Lower lobe of right lung (tissue), 2 donors: ENCODE measurements at regions not wholly inside any gene's neighbourhood (a gene's known extent, or its start where the extent isn't known, plus 50 kb on each side); places are given as distances from the start of the nearest gene placed in this dataset.
A peak's percentile ranks its signal among the peaks of the same experiment; 100 is the strongest.

Experiments
- ATAC-seq, 2 donors: fragments of 200-7000 bp; cut with Tn5 transposase; one replicate each; pipeline ENCODE4 v1.9.1; 2020 to 2022; ENCODE audit warnings: mild to moderate bottlenecking in 2 of 2, moderate library complexity in 2 of 2
- DNase-seq: peaks from one replicate; pipeline ENCODE4 v3.0.0-alpha.2; 2020
- H3K27ac ChIP-seq: fragments of 200-600 bp; one replicate; pipeline ENCODE4 v1.8.0; 2022
- H3K27me3 ChIP-seq: fragments of 200-600 bp; one replicate; pipeline ENCODE4 v1.8.0; 2022; ENCODE audit warnings: low read depth
- H3K36me3 ChIP-seq: fragments of 200-600 bp; one replicate; pipeline ENCODE4 v1.8.0; 2022; ENCODE audit warnings: mild to moderate bottlenecking
- H3K4me1 ChIP-seq: fragments of 200-600 bp; one replicate; pipeline ENCODE4 v1.8.0; 2022
- H3K4me3 ChIP-seq: fragments of 200-600 bp; one replicate; pipeline ENCODE4 v1.8.0; 2022; ENCODE audit warnings: mild to moderate bottlenecking
- H3K9me3 ChIP-seq: fragments of 200-600 bp; one replicate; pipeline ENCODE4 v1.8.0; 2022
- intact Hi-C: fragments of 100-400 bp; cut with DNase I; formaldehyde crosslinking; loops from one replicate; pipeline ENCODE4 v1.11.0; 2022
- TF ChIP-seq, protein P1 (sequence below): fragments of 200-600 bp; IDR thresholded peaks from one replicate; pipeline ENCODE4 v1.8.0; 2022; ENCODE audit warnings: antibody characterized with exemption, mild to moderate bottlenecking
- donor health status: DM: no; HTN: yes; CAD: no; lungs with severe emphysema.

DNA sequence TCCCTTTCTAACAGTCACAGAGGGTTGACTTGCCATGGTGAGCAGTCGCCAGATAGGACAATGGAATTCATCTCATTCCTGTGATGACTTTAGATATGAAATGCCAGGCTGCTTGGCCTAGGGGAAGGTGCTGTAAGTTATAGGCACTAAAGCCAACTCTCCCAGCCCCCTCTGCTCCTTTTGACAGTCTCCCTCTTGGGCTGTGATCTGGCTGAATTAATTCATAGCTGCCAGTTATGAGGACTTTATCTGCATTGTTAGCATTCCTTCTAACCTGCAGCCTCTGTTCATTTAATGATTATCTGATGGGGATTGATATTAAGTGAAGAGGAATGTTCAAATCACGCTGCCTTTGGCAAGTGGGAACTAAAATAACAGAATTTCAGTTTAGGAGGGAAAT is 427.1 kb upstream of the RASGRP1 start:
- no peaks in the 10 kb centered on the region for H3K27me3 ChIP-seq
- ATAC-seq (no peak), DNase-seq (no peak)
- H3K27ac ChIP-seq, result no peak overlapping the region
- intact Hi-C loops, result no loop called here
- no peaks in the 10 kb centered on the region for H3K9me3 ChIP-seq
- TF ChIP-seq, protein P1, sequence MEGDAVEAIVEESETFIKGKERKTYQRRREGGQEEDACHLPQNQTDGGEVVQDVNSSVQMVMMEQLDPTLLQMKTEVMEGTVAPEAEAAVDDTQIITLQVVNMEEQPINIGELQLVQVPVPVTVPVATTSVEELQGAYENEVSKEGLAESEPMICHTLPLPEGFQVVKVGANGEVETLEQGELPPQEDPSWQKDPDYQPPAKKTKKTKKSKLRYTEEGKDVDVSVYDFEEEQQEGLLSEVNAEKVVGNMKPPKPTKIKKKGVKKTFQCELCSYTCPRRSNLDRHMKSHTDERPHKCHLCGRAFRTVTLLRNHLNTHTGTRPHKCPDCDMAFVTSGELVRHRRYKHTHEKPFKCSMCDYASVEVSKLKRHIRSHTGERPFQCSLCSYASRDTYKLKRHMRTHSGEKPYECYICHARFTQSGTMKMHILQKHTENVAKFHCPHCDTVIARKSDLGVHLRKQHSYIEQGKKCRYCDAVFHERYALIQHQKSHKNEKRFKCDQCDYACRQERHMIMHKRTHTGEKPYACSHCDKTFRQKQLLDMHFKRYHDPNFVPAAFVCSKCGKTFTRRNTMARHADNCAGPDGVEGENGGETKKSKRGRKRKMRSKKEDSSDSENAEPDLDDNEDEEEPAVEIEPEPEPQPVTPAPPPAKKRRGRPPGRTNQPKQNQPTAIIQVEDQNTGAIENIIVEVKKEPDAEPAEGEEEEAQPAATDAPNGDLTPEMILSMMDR, result no peak
- peaks cover 14% of the 10 kb centered on the region for H3K4me1 ChIP-seq
- no peaks in the 10 kb centered on the region for H3K36me3 ChIP-seq
- no peak overlapping the region for H3K4me3 ChIP-seq

DNA sequence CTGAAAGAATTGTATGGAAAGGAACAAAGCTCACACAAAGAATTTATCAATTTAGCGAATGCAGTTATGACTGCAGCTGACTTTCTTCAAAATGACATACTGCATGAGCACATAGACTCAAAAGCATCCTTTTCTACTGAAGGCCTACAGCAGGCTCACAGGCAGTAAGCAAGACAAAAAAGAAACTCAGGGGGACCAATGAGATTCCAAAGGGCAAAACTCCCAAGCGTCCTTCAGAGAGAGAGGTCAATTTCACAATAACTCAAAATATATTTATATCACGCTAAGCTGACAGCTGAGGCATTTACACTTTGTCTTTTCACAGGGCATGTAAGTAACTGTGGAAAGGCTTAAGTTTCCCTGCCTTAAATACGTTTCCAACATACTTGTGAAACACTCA is 427.9 kb upstream of the RASGRP1 start:
- ATAC-seq (no peak), DNase-seq (no peak)
- Histone ChIP-seq H3K36me3 (no peaks in the 10 kb centered on the region), H3K4me3 (no peak overlapping the region), H3K4me1 (peaks cover 20% of the 10 kb centered on the region), H3K9me3 (no peaks in the 10 kb centered on the region), H3K27me3 (no peaks in the 10 kb centered on the region), H3K27ac (no peak overlapping the region)
- intact Hi-C loops, result no loop called here
- TF ChIP-seq, protein P1, result no peak

DNA sequence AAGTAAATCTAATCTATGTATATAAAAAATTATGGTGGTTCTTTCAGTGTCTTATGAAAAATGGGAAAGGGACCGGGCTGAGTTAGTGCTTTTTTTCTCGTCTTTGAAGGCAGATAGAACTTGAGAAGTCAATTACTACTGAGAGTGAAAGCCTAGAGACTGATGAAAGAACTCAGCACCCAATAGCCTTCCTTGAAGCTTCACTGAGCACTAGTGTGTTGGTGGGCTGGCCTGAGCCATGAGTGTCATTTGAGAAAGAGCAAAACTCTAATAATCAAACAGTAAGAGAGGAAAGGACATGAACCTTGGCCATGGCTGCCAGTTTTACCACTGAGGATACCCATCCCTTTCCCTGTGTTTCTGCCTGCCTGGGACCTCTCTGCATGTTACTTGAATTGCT is 428.3 kb upstream of the RASGRP1 start:
- H3K4me3 ChIP-seq, result no peak overlapping the region
- DNase-seq, result no peak
- H3K4me1 ChIP-seq, result peaks cover 20% of the 10 kb centered on the region
- intact Hi-C loops, result no loop called here
- ATAC-seq, result no peak
- no peaks in the 10 kb centered on the region for H3K27me3 ChIP-seq
- H3K9me3 ChIP-seq, result no peaks in the 10 kb centered on the region
- H3K27ac ChIP-seq, result no peak overlapping the region
- H3K36me3 ChIP-seq, result no peaks in the 10 kb centered on the region
- TF ChIP-seq, protein P1, result no peak

DNA sequence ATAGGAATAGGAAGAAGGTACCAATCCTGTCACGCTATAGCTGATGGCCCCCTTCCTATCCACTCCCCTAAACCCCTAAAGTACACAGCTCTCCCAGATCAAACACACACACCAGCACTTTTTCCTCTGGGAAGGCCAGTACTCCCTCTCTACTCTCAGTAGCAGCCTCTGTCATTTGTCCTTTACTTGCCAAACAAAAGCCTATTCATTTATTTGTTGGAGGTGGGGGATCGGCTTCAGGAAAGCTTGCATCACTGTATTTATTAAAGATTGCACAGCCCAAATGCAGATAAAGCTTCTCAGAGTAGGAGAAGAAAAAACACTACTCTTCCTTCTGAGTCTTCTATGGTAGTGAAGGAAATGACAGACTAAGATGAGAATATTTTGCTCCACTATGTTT is 429.7 kb upstream of the RASGRP1 start:
- ATAC-seq (no peak), DNase-seq (no peak)
- Histone ChIP-seq H3K4me1 (peaks cover 20% of the 10 kb centered on the region), H3K27ac (no peak overlapping the region), H3K4me3 (no peak overlapping the region), H3K27me3 (no peaks in the 10 kb centered on the region), H3K36me3 (no peaks in the 10 kb centered on the region), H3K9me3 (no peaks in the 10 kb centered on the region)
- intact Hi-C loops, result no loop called here
- TF ChIP-seq, protein P1, result no peak

DNA sequence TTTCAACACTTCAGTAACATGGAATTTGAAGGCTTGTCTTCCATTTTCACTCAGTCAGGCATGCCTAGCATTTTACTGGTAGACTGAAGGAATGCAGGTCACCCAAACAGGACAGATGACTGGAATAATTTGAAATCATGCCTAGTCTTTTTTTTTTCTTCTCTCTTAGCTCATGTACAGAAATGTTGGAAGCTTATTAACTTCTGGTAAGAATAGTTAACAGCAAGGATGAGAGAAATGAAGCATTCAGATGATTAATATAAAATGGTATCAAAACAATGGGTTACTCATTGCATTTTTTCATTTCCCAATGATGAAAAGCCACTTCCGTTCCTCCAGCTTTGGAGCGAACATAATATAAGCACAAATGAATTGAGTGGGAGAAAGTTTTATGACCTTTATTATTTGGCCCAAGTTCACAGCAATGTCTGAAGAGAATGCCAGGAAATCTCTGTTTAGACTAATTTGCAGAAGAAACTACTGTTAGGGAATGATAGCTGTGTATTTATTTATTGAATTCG is 431.6 kb upstream of the RASGRP1 start:
- no peak overlapping the region for H3K4me3 ChIP-seq
- intact Hi-C loops, result no loop called here
- peak in 1 of 2 donors; percentile 18 for ATAC-seq
- H3K27me3 ChIP-seq, result no peaks in the 10 kb centered on the region
- H3K36me3 ChIP-seq, result no peaks in the 10 kb centered on the region
- TF ChIP-seq, protein P1, result no peak
- peaks cover 20% of the 10 kb centered on the region for H3K4me1 ChIP-seq
- DNase-seq, result no peak
- no peaks in the 10 kb centered on the region for H3K9me3 ChIP-seq
- H3K27ac ChIP-seq, result no peak overlapping the region

DNA sequence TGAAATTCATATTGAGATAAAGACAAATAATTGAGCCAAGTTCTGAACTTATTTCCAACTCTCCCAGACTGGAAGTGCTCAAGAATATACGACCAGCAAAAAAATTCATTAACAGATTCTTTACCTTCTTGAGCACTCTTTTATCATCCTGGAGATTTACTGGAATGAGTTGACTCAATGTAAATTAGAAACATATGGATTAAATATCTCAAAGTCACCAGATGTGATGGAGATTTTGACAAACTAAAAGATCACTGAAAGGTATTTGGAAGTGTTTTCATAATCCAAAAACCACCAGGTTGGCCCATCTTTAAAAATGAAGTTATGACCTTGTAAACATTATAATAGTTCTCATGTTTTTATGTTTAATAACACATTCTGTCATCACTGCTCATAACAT is 433.2 kb upstream of the RASGRP1 start:
- no peaks in the 10 kb centered on the region for H3K36me3 ChIP-seq
- no peaks in the 10 kb centered on the region for H3K27me3 ChIP-seq
- no peak overlapping the region for H3K27ac ChIP-seq
- H3K9me3 ChIP-seq, result no peaks in the 10 kb centered on the region
- DNase-seq (no peak), ATAC-seq (no peak)
- intact Hi-C loops, result no loop called here
- peaks cover 20% of the 10 kb centered on the region for H3K4me1 ChIP-seq
- H3K4me3 ChIP-seq, result no peak overlapping the region
- TF ChIP-seq, protein P1, result no peak
